ENCODE measurements at regions not wholly inside any gene's neighbourhood (a gene's known extent, or its start where the extent isn't known, plus 50 kb on each side); places are given as distances from the start of the nearest gene placed in this dataset.

DNA sequence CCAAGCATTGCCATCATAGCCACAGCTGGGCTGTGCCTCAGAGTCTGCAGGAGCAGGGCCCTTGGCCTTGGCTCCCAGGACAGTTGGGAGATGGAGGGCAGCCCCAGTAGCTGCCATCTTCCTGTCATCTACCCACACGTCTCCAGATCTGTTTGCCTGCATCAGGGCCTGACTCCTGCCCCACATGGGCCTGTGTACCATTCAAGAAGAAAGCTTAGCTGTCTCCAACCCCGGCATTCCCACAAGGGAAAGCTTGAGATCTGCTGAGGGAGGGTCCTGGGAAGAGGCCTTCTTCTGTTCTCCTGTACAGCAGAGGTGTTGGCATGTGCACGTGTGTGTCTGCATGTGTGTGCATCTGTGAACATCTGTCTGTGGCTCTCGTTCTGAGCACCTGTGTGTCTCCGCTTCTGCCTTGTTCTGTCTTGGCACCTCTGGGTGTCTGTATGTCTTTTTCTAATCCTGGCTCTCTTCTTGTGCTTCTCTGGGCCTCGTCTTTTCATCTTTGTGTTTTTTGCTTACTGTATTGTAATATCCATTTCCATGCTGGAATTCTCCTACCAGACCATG lies 122.2 kb downstream of the MRM1 start:
- POLR2A ChIA-PET: interaction anchor here (0.6 to 2.0 kb wide), 2 partner anchors 122 to 281 kb away, joined by 3 to 7 read pairs; partner anchors contain the start of gene MRM1
- Mint-ChIP-seq H3K9me3 (no peaks in the 10 kb centered on the region), H3K4me1 (peaks cover 41% of the 10 kb centered on the region), H3K27ac (peak overlapping the region; percentile 44), H3K36me3 (peaks cover 1% of the 10 kb centered on the region), H3K27me3 (peaks cover 8% of the 10 kb centered on the region), H3K4me3 (peak overlapping the region; percentile 80)
- DNase-seq (no peak), ATAC-seq (ENCODE audit: low read depth) (no peak)

DNA sequence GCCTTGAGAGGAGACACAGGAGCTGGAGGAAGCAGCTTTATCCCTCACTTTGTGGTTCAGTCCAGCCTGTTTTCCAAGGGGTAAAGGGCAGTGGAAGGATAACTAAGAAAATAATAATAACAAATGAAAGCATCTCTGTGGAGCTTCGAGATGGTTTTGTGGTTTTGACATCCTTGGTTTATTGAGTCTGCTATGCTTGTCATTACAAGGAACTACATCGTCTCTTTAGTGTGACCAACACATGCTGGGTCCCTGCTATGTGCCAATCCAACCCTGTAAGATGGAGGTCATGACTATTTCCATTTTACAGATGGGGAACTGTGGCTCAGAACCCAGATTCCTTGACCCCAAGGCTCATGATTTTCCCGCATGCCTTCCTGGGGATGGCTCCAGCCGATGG lies 124.8 kb downstream of the MRM1 start:
- DNase-seq (no peak), ATAC-seq (ENCODE audit: low read depth) (peak; percentile 20)
- peak overlapping the region; percentile 66 for H3K27ac Mint-ChIP-seq
- peak overlapping the region; percentile 54 for H3K4me3 Mint-ChIP-seq
- POLR2A ChIA-PET: interaction anchor here (0.5 kb wide), 1 partner anchor 1744 kb away, joined by 3 read pairs; no protein-coding TSS in a partner anchor
- no peaks in the 10 kb centered on the region for H3K36me3 Mint-ChIP-seq
- peaks cover 23% of the 10 kb centered on the region for H3K27me3 Mint-ChIP-seq
- H3K4me1 Mint-ChIP-seq: peaks cover 38% of the 10 kb centered on the region
- no peaks in the 10 kb centered on the region for H3K9me3 Mint-ChIP-seq

DNA sequence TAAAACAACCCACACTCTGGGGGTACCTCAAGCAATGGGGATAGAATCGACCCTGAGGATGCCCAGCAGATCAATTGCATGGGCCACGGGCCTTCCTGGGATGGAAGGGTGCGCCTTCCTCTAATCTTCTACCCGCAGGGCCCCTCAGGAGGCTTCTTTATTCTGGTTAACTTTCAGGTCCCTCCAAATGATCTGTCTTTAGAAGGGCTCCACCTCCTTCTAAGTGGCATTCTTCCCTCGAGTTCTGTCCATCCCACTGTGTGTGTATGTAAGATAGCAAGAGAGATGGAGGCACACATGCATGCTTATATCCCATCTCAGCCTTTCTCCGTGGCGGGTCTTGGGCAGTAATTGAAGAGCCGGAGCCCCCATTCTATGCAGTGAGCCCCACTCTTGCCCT lies 125.7 kb downstream of the MRM1 start:
- ATAC-seq (ENCODE audit: low read depth) (no peak), DNase-seq (no peak)
- peak overlapping the region; percentile 31 for H3K27ac Mint-ChIP-seq
- H3K4me3 Mint-ChIP-seq: peak overlapping the region; percentile 12
- H3K4me1 Mint-ChIP-seq: peaks cover 31% of the 10 kb centered on the region
- POLR2A ChIA-PET: no interaction called here
- H3K27me3 Mint-ChIP-seq: peaks cover 26% of the 10 kb centered on the region
- H3K36me3 Mint-ChIP-seq: no peaks in the 10 kb centered on the region
- H3K9me3 Mint-ChIP-seq: no peaks in the 10 kb centered on the region

DNA sequence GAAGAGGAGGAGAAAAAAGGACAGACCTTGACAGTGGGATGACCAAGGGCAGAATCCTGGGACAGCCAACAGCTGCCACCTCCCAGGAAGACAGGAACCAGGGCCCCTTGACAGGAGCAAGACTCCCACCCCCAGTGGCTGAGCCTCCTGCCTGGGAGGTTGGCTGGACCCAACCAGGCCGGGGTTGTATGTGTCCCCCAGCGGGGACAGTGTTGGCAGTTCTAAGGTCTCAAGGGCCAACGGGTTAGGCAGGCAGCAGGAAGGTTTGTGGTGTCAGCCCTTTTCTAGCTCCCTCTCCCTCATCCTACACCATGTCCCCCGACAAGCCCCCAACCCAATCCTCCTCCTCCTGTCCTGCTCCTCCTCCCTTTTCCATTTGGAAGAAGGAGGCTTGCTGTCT lies 126.2 kb downstream of the MRM1 start:
- POLR2A ChIA-PET: no interaction called here

DNA sequence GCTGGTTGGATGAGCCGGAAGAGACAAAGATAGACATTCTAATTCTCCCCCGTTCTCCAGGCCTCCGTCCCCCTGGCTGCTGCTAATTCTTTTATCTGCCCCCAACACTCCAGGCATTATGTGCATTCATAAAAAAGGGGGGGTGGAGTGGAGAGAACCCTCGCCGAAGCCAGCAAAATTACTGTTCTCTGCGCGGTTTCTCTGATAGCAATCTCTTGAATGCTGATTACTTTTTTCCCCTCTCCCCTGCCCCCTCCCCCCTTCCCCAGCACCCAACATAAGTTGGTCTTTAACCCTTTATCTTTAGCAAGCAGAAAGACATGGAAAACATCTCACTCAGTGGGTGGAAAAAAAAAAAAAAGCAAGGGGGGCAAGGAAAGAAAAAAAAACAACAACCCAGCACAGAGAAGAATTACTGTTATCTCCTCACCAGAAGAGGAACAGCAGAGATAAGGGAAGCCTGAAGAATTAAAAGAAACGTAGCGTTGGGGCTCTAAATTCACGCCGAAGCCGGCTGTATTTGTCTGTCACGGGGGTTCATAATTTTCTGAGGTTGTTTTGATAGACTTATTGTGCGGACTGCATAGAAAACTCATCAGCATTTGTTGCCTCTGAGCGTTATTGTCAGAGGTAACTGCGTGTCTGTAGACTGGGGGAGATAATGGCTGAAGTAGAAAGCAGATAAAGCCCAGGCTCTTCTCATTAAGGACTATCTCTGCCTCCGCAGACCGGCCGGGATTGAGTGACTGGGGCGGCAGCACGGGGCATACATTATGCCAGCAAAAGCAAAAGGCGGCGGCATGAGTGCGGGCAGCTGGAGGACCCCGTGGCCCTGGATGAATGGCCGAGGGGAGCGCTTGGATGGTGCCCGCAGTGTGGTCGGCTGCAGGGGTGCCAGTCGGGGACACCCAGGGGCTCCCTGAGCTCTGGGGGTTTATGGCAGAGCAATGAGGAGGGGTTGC lies 126.9 kb downstream of the MRM1 start:
- H3K36me3 Mint-ChIP-seq: no peaks in the 10 kb centered on the region
- DNase-seq: peak; percentile 18
- peak overlapping the region; percentile 49 for H3K4me3 Mint-ChIP-seq

More for the DNA sequence above, 126.2 kb downstream of the MRM1 start:
- Mint-ChIP-seq H3K4me1 (peaks cover 28% of the 10 kb centered on the region), H3K4me3 (peak overlapping the region; percentile 12), H3K27me3 (peaks cover 30% of the 10 kb centered on the region), H3K36me3 (no peaks in the 10 kb centered on the region), H3K27ac (peak overlapping the region; percentile 31), H3K9me3 (no peaks in the 10 kb centered on the region)
- ATAC-seq (ENCODE audit: low read depth) (no peak), DNase-seq (peak; percentile 34)

DNA sequence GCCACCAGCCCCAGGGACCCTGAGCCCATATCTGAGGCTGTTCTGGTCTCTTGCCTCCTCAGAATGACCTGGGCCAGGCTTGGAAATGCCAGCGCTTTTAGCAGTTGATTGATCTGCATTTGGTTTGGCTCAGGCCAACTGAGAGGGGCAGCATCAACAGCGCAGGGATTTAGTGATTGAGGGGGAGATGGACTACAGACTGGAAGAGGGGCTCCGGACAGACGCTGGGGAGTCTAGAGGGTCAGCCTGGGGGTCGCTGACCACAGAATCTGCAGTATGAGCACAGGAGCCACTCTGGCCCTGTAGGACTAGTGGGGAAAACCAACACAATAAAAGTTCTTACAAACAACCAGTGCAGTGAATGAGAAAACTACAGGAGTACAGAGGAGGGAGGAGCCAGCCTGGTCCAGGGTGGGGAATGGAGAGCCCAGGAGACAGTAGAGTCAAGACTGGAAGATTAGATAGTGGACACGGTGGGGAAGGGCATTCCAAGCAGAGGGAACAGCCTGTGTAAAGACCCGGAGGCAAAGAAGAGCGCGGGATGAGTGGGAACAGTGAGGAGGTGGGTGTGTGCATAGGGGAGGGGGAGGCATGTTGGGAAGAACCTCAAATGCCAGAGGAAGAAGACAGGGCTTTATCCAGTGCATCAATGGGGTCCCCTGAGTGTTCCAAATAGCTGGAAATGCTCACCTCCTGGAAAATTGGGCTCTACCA lies 128.9 kb downstream of the MRM1 start:
- Mint-ChIP-seq H3K27me3 (peaks cover 36% of the 10 kb centered on the region), H3K27ac (no peak overlapping the region), H3K4me1 (peaks cover 17% of the 10 kb centered on the region), H3K36me3 (no peaks in the 10 kb centered on the region), H3K9me3 (no peaks in the 10 kb centered on the region), H3K4me3 (no peak overlapping the region)
- ATAC-seq (ENCODE audit: low read depth): no peak
- POLR2A ChIA-PET: no interaction called here
- no peak for DNase-seq

More for the DNA sequence above, 126.9 kb downstream of the MRM1 start:
- no peak for ATAC-seq (ENCODE audit: low read depth)
- Mint-ChIP-seq H3K4me1 (peaks cover 28% of the 10 kb centered on the region), H3K27ac (no peak overlapping the region), H3K9me3 (no peaks in the 10 kb centered on the region), H3K27me3 (peaks cover 30% of the 10 kb centered on the region)
- POLR2A ChIA-PET: no interaction called here

DNA sequence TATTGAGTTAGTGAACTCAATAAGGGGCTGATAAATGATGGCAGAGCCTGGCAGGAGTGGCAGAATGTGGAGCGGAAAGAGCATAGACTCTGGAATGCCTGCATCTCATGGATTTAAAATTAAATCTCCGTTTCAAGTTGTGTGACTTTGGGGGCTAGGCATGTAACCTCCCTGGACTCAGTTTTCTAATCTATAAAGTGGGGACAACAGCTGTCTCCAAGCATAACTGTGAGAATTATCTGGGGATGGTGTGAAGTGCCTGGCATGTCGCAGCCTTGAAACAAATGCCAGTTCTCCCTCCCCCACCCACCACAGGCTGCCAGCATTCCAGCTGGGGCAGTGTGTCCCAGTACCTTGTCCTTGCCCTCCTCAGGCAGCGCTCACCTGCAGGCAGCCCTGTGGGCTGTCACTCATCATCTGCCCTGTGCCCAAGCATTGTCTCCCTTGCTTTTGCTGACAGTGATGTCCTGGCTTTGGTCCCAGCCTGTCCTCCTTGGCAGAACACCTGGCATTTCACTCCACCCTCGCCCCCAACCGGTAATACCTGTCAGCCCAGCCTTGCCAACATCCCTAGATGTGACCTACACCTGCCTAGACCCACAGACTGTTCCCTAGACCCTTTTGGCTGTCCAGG lies 129.6 kb downstream of the MRM1 start:
- Mint-ChIP-seq H3K27ac (no peak overlapping the region), H3K4me1 (peaks cover 13% of the 10 kb centered on the region), H3K4me3 (no peak overlapping the region), H3K27me3 (peaks cover 38% of the 10 kb centered on the region), H3K9me3 (no peaks in the 10 kb centered on the region), H3K36me3 (no peaks in the 10 kb centered on the region)
- DNase-seq (no peak), ATAC-seq (ENCODE audit: low read depth) (no peak)
- POLR2A ChIA-PET: no interaction called here

DNA sequence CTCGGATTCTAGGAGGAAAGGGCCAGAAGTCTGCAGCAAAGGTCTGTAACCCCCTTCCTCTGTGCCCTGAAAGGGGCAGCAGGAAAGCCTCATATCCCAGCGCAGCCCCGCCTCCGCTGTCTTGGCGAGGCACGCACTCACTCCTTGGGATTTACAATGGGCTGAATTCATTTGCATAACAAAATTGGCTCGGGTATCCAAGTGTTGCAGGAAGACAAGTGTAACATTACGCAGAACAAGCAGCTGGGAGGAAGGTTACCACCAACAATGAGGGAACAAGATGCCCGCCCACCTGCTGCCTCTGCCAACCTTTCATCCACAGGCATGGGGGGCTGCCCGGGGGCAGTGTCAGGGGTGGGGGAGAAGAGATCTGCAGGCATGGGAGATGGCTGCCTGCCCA lies 130.4 kb downstream of the MRM1 start:
- ATAC-seq (ENCODE audit: low read depth) (no peak), DNase-seq (no peak)
- H3K36me3 Mint-ChIP-seq: no peaks in the 10 kb centered on the region
- no peak overlapping the region for H3K27ac Mint-ChIP-seq
- peaks cover 40% of the 10 kb centered on the region for H3K27me3 Mint-ChIP-seq
- no peaks in the 10 kb centered on the region for H3K9me3 Mint-ChIP-seq
- POLR2A ChIA-PET: no interaction called here
- H3K4me1 Mint-ChIP-seq: peaks cover 8% of the 10 kb centered on the region
- no peak overlapping the region for H3K4me3 Mint-ChIP-seq

DNA sequence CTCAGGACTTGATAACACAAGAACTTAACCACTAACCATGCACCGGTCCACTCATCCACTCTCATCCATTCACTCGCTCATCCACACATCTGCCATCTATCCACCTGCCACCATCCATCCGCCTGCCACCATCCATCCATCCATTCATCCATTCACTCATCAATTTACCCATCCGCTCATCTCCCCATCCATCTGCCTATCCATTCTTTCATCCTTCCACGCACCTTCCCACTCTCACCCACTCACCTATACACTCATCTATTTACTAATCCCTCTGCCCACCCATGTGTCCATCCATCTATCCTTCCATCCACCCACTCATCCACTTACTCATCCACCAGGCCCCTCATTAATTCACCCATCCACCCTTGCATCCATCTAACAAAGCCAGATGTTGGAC lies 131.0 kb downstream of the MRM1 start:
- Mint-ChIP-seq H3K27ac (no peak overlapping the region), H3K27me3 (peaks cover 44% of the 10 kb centered on the region), H3K36me3 (no peaks in the 10 kb centered on the region), H3K4me1 (peaks cover 8% of the 10 kb centered on the region), H3K9me3 (no peaks in the 10 kb centered on the region), H3K4me3 (no peak overlapping the region)
- POLR2A ChIA-PET: no interaction called here
- no peak for ATAC-seq (ENCODE audit: low read depth)
- no peak for DNase-seq

DNA sequence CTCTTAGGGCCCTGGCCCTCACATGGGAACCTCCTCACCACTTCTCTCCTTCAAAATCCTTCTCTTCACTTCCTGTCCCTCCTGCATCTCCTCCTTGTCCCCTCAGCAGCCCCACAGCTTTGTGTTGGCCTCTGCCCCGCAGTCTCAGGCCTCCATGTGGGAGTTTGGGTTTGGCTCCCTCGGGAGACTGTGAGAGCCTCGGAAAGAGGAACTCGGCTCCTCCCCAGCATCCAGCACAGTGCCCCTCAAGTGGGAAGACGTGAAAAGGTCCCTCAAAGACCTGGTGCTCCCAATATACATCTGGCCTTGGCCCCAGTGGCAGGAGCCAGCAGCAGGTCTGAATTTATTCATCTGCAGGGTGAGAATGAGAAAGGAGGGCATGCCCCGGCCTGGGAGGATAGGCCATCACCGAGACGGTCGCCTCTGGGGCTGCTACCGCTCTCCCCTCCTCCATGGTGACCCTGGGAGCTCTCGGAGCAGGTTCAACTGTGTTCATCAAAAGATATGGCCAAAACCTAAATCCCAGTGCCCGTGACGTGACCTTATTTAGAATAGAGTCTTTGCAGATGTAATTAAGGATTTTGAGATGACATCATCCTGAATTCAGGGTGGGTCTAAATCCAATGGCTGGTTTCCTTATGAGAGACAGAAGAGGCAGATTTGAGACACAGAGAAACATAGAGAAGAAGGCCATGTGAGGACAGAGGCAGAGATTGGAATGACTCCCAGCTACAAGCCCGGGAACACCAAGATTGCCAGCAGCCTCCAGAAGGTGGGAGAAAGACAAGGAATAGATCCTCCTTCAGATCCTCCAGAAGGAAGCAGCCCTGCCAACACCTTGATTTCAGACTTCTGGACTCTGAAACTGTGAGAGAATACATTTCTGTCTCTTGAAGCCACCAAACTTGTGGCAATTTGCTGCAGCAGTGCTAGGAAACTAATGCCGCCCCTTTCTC lies 135.1 kb downstream of the MRM1 start:
- Mint-ChIP-seq H3K4me1 (no peaks in the 10 kb centered on the region), H3K9me3 (no peaks in the 10 kb centered on the region), H3K27ac (no peak overlapping the region), H3K4me3 (no peak overlapping the region), H3K27me3 (peaks cover 32% of the 10 kb centered on the region), H3K36me3 (no peaks in the 10 kb centered on the region)
- DNase-seq (no peak), ATAC-seq (ENCODE audit: low read depth) (no peak)
- POLR2A ChIA-PET: no interaction called here

DNA sequence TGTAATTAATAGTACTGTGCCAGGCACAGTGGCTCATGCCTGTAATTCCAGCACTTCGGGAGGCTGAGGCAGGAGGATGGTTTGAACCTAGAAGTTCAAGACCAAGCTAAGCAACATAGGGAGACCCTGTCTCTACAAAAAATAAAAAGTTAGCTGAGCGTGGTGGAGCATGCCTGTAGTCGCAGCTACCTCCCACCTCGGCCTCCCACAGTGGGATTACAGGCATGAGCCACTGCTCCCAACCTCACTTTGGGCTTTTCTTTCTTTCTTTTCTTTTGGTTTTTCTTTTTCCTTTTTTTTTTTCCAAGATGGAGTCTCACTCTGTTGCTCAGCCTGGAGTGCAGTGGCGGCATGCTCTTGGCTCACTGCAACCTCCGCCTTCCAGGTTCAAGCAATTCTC lies 137.8 kb downstream of the MRM1 start:
- H3K27me3 Mint-ChIP-seq: peaks cover 29% of the 10 kb centered on the region
- no peaks in the 10 kb centered on the region for H3K36me3 Mint-ChIP-seq
- no peaks in the 10 kb centered on the region for H3K4me1 Mint-ChIP-seq
- H3K4me3 Mint-ChIP-seq: no peak overlapping the region
- POLR2A ChIA-PET: no interaction called here
- no peaks in the 10 kb centered on the region for H3K9me3 Mint-ChIP-seq
- DNase-seq (no peak), ATAC-seq (ENCODE audit: low read depth) (no peak)
- H3K27ac Mint-ChIP-seq: no peak overlapping the region

DNA sequence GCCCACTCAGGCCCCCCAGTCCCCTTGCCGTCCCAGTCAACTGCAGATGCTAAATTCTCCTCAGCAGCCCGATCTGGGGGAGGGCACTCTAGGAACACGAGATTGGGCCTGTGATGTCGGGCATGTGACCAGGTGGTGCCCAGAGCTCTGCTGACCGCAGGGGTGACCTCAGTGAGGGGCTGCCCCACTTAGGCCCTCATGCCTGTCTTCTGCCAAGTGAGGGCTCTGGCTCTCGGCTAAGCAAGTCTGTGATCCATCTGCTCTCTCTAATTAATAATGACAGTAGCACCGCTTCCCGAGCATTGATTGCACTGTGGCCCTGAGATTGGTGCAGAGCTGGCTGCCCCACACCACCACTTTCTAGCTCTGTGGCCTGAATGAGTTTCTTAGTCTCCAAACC lies 138.8 kb downstream of the MRM1 start:
- peaks cover 26% of the 10 kb centered on the region for H3K27me3 Mint-ChIP-seq
- POLR2A ChIA-PET: interaction anchor here (0.5 kb wide), 1 partner anchor 26 kb away, joined by 3 read pairs; no protein-coding TSS in a partner anchor
- ATAC-seq (ENCODE audit: low read depth): no peak

More for the DNA sequence above, 138.8 kb downstream of the MRM1 start:
- Mint-ChIP-seq H3K36me3 (no peaks in the 10 kb centered on the region), H3K9me3 (no peaks in the 10 kb centered on the region), H3K4me3 (no peak overlapping the region), H3K27ac (no peak overlapping the region), H3K4me1 (no peaks in the 10 kb centered on the region)
- DNase-seq: no peak
